DMS53 treated with DMSO at 0.1 percent for 48 hours (cell line): ENCODE measurements at regions not wholly inside any gene's neighbourhood (a gene's known extent, or its start where the extent isn't known, plus 50 kb on each side); places are given as distances from the start of the nearest gene placed in this dataset.

Experiments
- DNase-seq: peaks from one replicate; lab custom pipeline; 2025; ENCODE audit not compliant: unreplicated experiment; lab: John Stamatoyannopoulos, UW

- DNase-seq, result no peak
Observed at GRCh38 chr21:38735626-38736206, 70.0 kb upstream of the ETS2 start.

- DNase-seq, result no peak
Observed at GRCh38 chr21:38740090-38740489, 65.6 kb upstream of the ETS2 start.

- DNase-seq, result no peak
Observed at GRCh38 chr21:38741092-38741949, 64.4 kb upstream of the ETS2 start.

- no peak for DNase-seq
Observed at GRCh38 chr21:38741950-38742256, 63.8 kb upstream of the ETS2 start.

- DNase-seq, result no peak
Observed at GRCh38 chr21:38742580-38743260, 63.0 kb upstream of the ETS2 start.

- DNase-seq, result no peak
Observed at GRCh38 chr21:38743772-38744529, 61.8 kb upstream of the ETS2 start.

GRCh38 chr21:38744861-38745260 lies 60.9 kb upstream of the ETS2 start:
- no peak for DNase-seq

- no peak for DNase-seq
Observed at GRCh38 chr21:38747810-38748209, 57.9 kb upstream of the ETS2 start.

- no peak for DNase-seq
Observed at GRCh38 chr21:38751379-38752050, 54.2 kb upstream of the ETS2 start.

- DNase-seq, result no peak
Observed at GRCh38 chr21:38752051-38752505, 53.7 kb upstream of the ETS2 start.

- DNase-seq, result no peak
Observed at GRCh38 chr21:38753114-38753513, 52.6 kb upstream of the ETS2 start.

GRCh38 chr21:38753557-38753971 lies 52.2 kb upstream of the ETS2 start:
- no peak for DNase-seq
